HCT116 (cell line): ENCODE measurements at regions not wholly inside any gene's neighbourhood (a gene's known extent, or its start where the extent isn't known, plus 50 kb on each side); places are given as distances from the start of the nearest gene placed in this dataset.

ENCODE experiments used
- ATAC-seq: fragments of 200-7000 bp; cut with Tn5 transposase; 2 replicates; pipeline ENCODE4 v1.9.1; 2020; ENCODE audit warnings: mild to moderate bottlenecking, moderate library complexity
- BruUV-seq: library from RNA; stranded (reverse); fragments of 400-500 nt; replicated peaks from 2 replicates; lab custom pipeline; 2021; lab: Mats Ljungman, UMichigan
- CTCF ChIA-PET: fragments of 300-600 bp; sonication (Branson Sonifier 250); formaldehyde crosslinking; loops from one replicate; lab custom pipeline; 2021; ENCODE audit warnings: antibody characterized with exemption; lab: Charles Lee
- POLR2A ChIA-PET: fragments of 300-600, 350-600 bp; sonication (Branson Sonifier 250); formaldehyde crosslinking; loops from one replicate; lab custom pipeline; 2021; ENCODE audit warnings: antibody characterized with exemption; lab: Charles Lee
- RAD21 ChIA-PET, 2 experiments: fragments of 300-600 bp; sonication (Branson Sonifier 250); formaldehyde crosslinking; loops; one replicate each; lab custom pipeline; 2023; ENCODE audit warnings: low total read pairs in 2 of 2; ENCODE audit not compliant: uncharacterized antibody in 2 of 2, unreplicated experiment in 2 of 2, low non-redundant PET in 1 of 2; lab: Charles Lee
- DNase-seq: peaks from one replicate; pipeline ENCODE4 v3.0.0-alpha.2; 2010; ENCODE audit warnings: low read depth, low spot score
- H2AFZ ChIP-seq: fragments of 200-600 bp; shearing (Covaris generic), sonication (generic); 2 replicates; pipeline ENCODE4 v1.6.1; 2017; ENCODE audit warnings: low read depth, mixed run types, mixed read lengths, antibody characterized with exemption, low read length; ENCODE audit not compliant: poor library complexity, severe bottlenecking
- H3K27ac ChIP-seq: 2 replicates; pipeline ENCODE4 v1.5.1; 2012; ENCODE audit warnings: low read depth, low read length
- H3K27me3 ChIP-seq: fragments of 200-600 bp; sonication (generic); 2 replicates; pipeline ENCODE4 v1.6.1; 2016; ENCODE audit warnings: mixed run types, low read length, mixed read lengths; ENCODE audit not compliant: insufficient read depth
- H3K36me3 ChIP-seq, 2 experiments: fragments of 200-500 bp in 1 of 2; fragments of 200-600 bp in 1 of 2; sonication (Bioruptor generic) in 1 of 2; sonication (generic) in 1 of 2; 2 replicates each; pipeline versions ENCODE4 v1.5.1 to v1.6.1; 2014 to 2016; ENCODE audit warnings: low read length in 2 of 2, inconsistent platforms in 1 of 2, mixed read lengths in 1 of 2, mixed run types in 1 of 2; ENCODE audit not compliant: insufficient read depth in 2 of 2, control insufficient read depth in 1 of 2
- H3K4me1 ChIP-seq, 2 experiments: fragments of 200-600 bp in 1 of 2; sonication (generic) in 1 of 2; 2 replicates each; pipeline versions ENCODE4 v1.5.1 to v1.6.1; 2012 to 2017; ENCODE audit warnings: low read length in 2 of 2, inconsistent platforms in 1 of 2, mild to moderate bottlenecking in 1 of 2, mixed read lengths in 1 of 2, mixed run types in 1 of 2, moderate library complexity in 1 of 2; ENCODE audit not compliant: insufficient read depth in 2 of 2, control insufficient read depth in 1 of 2
- H3K4me2 ChIP-seq: fragments of 200-600 bp; sonication (generic); 2 replicates; pipeline ENCODE4 v1.6.1; 2017; ENCODE audit warnings: mixed run types, low read length, mixed read lengths
- H3K4me3 ChIP-seq, 2 experiments: fragments of 200-600 bp in 1 of 2; sonication (generic) in 1 of 2; replicated peaks in 1 of 2; 2 replicates each; pipeline ENCODE4 v1.5.1; 2011 to 2016; ENCODE audit warnings: low read length in 2 of 2, control low read depth in 1 of 2, low read depth in 1 of 2, mild to moderate bottlenecking in 1 of 2, mixed read lengths in 1 of 2, mixed run types in 1 of 2
- H3K79me2 ChIP-seq: fragments of 200-600 bp; sonication (generic); 2 replicates; pipeline ENCODE4 v1.6.1; 2017; ENCODE audit warnings: mild to moderate bottlenecking, mixed run types, low read length, moderate library complexity, mixed read lengths; ENCODE audit not compliant: insufficient read depth
- H3K9ac ChIP-seq: fragments of 200-600 bp; sonication (generic); 2 replicates; pipeline ENCODE4 v1.6.1; 2016; ENCODE audit warnings: low read length, mixed read lengths
- H3K9me2 ChIP-seq: fragments of 200-600 bp; sonication (generic), shearing (Covaris generic); 2 replicates; pipeline ENCODE4 v1.6.1; 2017; ENCODE audit warnings: mixed run types, mild to moderate bottlenecking, moderate library complexity; ENCODE audit not compliant: insufficient read depth
- H3K9me3 ChIP-seq, 2 experiments: fragments of 200-500 bp in 1 of 2; fragments of 200-600 bp in 1 of 2; sonication (Bioruptor generic) in 1 of 2; sonication (generic) in 1 of 2; 2 replicates each; pipeline ENCODE4 v1.6.1; 2014 to 2017; ENCODE audit warnings: low read length in 2 of 2, mixed read lengths in 2 of 2, inconsistent platforms in 1 of 2, low read depth in 1 of 2, mild to moderate bottlenecking in 1 of 2, mixed run types in 1 of 2, moderate library complexity in 1 of 2; ENCODE audit not compliant: control insufficient read depth in 1 of 2, insufficient read depth in 1 of 2
- H4K20me1 ChIP-seq: fragments of 200-600 bp; sonication (generic), shearing (Covaris generic); 2 replicates; pipeline ENCODE4 v1.6.1; 2017; ENCODE audit warnings: mixed run types, mild to moderate bottlenecking, moderate library complexity; ENCODE audit not compliant: insufficient read depth
- SIN3A ChIP-seq: IDR thresholded peaks from 2 replicates; pipeline ENCODE4 v1.6.1; 2012; ENCODE audit warnings: low read depth
- SP1 ChIP-seq: IDR thresholded peaks from 2 replicates; pipeline ENCODE4 v1.6.1; 2012; ENCODE audit warnings: low read depth
- intact Hi-C: fragments of 100-400 bp; cut with micrococcal nuclease; formaldehyde crosslinking; loops from 2 replicates; pipeline ENCODE4 v1.10.0; 2022
- TF ChIP-seq, protein P1 (sequence below): IDR thresholded peaks from 2 replicates; pipeline ENCODE4 v1.6.1; 2011; ENCODE audit warnings: mild to moderate bottlenecking, low read length, moderate library complexity; ENCODE audit not compliant: insufficient replicate concordance; ENCODE audit errors: extremely low read depth
- TF ChIP-seq, protein P2 (sequence below): IDR thresholded peaks from 2 replicates; pipeline ENCODE4 v1.6.1; 2012
- TF ChIP-seq, protein P3 (sequence below): IDR thresholded peaks from 2 replicates; pipeline ENCODE4 v1.6.1; 2012; ENCODE audit warnings: low read depth

DNA sequence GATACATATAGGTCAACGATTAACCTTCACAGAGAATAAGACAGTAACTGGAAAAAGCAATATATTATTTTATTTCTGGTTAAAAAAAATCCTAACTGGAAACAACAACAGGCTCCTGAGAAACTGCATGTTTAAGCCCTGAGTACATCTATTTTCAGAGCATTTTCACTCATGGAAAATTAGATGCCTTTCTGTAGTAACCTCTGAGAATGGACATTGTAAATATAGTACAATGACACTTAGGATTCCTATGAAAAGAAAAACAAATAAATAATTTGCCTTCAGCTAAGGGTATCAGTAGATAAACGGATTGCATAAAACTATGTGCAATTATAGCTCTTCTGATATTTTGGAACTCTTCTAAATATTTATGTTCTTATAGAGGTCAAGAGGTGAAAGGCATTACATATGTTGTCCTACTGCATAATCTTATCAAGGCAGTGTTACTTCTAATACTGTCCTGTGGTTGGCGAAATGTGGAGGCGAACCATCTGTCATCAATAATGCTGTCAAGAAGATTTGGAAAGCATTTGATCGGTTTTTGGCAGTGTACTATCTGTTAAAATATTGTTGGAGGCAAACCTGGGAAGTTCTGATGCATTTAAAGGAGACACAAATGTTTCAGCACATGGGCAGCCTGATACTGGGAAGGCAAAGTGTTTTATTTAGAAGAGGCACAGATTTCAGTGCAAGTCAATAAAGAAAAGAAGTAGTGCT lies 381.8 kb downstream of the BTG1 start:
- DNase-seq = no peak
- no peak overlapping the region for H3K4me3 ChIP-seq
- TF ChIP-seq SIN3A = no peak
- TF ChIP-seq SP1 = no peak
- TF ChIP-seq, protein P1, sequence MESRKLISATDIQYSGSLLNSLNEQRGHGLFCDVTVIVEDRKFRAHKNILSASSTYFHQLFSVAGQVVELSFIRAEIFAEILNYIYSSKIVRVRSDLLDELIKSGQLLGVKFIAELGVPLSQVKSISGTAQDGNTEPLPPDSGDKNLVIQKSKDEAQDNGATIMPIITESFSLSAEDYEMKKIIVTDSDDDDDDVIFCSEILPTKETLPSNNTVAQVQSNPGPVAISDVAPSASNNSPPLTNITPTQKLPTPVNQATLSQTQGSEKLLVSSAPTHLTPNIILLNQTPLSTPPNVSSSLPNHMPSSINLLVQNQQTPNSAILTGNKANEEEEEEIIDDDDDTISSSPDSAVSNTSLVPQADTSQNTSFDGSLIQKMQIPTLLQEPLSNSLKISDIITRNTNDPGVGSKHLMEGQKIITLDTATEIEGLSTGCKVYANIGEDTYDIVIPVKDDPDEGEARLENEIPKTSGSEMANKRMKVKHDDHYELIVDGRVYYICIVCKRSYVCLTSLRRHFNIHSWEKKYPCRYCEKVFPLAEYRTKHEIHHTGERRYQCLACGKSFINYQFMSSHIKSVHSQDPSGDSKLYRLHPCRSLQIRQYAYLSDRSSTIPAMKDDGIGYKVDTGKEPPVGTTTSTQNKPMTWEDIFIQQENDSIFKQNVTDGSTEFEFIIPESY = no peak
- TF ChIP-seq, protein P2, sequence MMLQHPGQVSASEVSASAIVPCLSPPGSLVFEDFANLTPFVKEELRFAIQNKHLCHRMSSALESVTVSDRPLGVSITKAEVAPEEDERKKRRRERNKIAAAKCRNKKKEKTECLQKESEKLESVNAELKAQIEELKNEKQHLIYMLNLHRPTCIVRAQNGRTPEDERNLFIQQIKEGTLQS = no peak
- TF ChIP-seq, protein P3, sequence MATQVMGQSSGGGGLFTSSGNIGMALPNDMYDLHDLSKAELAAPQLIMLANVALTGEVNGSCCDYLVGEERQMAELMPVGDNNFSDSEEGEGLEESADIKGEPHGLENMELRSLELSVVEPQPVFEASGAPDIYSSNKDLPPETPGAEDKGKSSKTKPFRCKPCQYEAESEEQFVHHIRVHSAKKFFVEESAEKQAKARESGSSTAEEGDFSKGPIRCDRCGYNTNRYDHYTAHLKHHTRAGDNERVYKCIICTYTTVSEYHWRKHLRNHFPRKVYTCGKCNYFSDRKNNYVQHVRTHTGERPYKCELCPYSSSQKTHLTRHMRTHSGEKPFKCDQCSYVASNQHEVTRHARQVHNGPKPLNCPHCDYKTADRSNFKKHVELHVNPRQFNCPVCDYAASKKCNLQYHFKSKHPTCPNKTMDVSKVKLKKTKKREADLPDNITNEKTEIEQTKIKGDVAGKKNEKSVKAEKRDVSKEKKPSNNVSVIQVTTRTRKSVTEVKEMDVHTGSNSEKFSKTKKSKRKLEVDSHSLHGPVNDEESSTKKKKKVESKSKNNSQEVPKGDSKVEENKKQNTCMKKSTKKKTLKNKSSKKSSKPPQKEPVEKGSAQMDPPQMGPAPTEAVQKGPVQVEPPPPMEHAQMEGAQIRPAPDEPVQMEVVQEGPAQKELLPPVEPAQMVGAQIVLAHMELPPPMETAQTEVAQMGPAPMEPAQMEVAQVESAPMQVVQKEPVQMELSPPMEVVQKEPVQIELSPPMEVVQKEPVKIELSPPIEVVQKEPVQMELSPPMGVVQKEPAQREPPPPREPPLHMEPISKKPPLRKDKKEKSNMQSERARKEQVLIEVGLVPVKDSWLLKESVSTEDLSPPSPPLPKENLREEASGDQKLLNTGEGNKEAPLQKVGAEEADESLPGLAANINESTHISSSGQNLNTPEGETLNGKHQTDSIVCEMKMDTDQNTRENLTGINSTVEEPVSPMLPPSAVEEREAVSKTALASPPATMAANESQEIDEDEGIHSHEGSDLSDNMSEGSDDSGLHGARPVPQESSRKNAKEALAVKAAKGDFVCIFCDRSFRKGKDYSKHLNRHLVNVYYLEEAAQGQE = no peak
- TF ChIP-seq, all 23 proteins: peak for 0
- Histone ChIP-seq H3K9ac (no peak overlapping the region), H3K36me3 (no peaks in the 10 kb centered on the region), H3K9me3 (no peaks in the 10 kb centered on the region), H3K79me2 (no peaks in the 10 kb centered on the region), H3K4me1 (no peaks in the 10 kb centered on the region), H4K20me1 (no peaks in the 10 kb centered on the region), H3K27ac (no peak overlapping the region), H3K4me2 (no peak overlapping the region), H3K9me2 (no peaks in the 10 kb centered on the region), H3K27me3 (no peaks in the 10 kb centered on the region), H2AFZ (no peak overlapping the region)
- CTCF ChIA-PET = no interaction called here
- intact Hi-C loops = no loop called here
- RAD21 ChIA-PET = no interaction called here
- BruUV-seq = no TSS peak
- no peak for ATAC-seq
- POLR2A ChIA-PET = no interaction called here
